HG03095 (cell line): ENCODE measurements at regions not wholly inside any gene's neighbourhood (a gene's known extent, or its start where the extent isn't known, plus 50 kb on each side); places are given as distances from the start of the nearest gene placed in this dataset.
A peak's percentile ranks its signal among the peaks of the same experiment; 100 is the strongest.

ENCODE experiments used
- ATAC-seq: cut with Tn5 transposase; IDR thresholded peaks from one replicate; pipeline ENCODE4 v1.9.1; 2021; ENCODE audit warnings: moderate library complexity; ENCODE audit not compliant: unreplicated experiment

- ATAC-seq: no peak
These were observed 239.8 kb upstream of the TLE3 start for GRCh38 chr15:70337277-70338186.

DNA sequence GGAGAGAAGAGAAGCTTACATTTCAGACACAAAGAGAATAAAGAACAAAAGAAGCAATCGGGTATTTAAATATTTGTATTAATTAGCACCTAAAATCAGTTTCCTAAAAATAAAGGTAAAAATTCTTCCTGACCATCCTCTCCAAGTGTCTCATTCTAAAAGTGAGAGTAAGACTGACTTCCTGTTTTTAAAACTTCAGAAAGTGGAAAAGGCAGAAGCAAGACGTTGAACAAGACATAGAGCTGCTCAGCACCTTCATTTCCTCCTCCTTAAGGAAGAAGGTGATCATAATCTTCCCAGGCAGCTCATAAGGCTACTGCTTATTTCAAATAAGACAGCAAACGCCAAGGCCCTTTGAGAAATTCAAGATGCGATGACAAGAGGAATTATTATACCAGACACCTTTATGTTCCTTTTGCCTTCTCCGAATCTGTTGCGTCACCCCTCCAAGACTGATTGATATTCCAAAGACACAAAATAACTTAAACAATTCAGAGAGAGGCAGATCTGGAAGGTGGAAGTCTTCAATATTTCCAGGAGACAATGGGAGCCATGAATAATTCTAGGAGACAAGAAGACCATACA lies 238.8 kb upstream of the TLE3 start:
- no peak for ATAC-seq

DNA sequence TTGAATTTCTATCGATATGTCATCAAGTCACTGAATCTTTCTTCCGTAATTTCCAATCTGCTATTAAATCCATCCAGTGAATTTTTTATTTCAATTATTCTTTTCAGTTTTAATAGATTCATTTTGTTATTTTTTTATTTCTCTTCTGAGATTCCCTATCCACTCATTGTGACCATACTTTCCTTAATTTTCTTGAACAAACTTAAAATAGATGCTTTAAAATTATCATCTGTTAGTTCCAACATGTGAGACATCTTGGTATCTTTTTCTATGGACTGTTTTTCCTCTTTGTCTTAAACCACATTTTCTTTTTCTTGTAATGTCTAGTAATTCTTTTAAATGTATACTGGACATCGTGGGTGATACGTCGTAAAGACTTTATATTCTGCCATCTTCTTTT lies 236.6 kb upstream of the TLE3 start:
- no peak for ATAC-seq

GRCh38 chr15:70329179-70329578 lies 231.5 kb upstream of the TLE3 start:
- no peak for ATAC-seq

DNA sequence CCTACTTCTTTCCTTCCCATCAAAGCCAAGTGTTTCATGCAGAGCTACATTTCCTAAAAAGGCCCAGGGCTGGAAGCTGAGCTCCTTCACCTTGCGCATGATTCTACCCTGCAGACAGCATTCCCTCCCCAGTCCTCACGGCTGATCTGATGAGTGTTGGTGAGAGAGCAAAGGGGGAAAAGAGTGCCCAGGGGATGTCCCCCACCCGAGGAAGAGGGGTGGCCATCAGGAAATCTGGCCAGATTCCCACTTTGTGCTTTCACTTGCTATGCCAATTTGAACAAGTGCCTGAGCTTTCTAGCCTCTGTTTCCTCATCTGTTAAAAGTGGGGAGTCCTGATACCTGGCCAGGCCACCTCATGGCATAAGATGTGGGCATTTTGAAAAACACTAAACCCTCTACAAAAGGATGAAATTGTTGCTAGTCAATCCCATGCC lies 231.0 kb upstream of the TLE3 start:
- no peak for ATAC-seq

GRCh38 chr15:70327856-70328678 lies 230.3 kb upstream of the TLE3 start:
- peak; percentile 87 for ATAC-seq

DNA sequence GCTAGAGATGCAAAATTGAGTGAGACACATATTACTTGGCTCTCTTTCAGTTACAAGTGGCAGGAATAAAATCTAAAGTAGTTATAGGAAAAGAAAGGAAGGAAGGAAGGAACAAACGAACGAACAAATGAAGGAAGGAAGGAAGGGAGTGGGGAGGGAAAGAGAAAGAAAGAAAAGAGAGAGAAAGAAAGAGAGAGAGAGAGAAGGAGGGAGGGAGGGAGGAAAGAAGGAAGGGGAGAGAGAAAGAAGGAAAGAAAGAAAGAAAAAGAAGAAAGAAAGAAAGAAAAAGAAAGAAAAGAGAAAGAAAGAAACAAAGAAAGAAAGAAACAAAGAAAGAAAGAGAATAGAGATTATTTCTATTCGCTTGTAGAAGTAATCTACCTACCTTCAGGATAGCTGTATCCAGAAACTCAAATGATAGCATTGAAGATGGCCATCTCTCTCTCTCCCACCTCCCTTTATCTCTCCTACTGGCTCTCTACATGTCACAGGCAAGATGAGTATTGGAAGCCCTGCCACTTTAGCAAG lies 229.7 kb upstream of the TLE3 start:
- ATAC-seq: no peak

GRCh38 chr15:70324001-70324974 lies 226.6 kb upstream of the TLE3 start:
- no peak for ATAC-seq

DNA sequence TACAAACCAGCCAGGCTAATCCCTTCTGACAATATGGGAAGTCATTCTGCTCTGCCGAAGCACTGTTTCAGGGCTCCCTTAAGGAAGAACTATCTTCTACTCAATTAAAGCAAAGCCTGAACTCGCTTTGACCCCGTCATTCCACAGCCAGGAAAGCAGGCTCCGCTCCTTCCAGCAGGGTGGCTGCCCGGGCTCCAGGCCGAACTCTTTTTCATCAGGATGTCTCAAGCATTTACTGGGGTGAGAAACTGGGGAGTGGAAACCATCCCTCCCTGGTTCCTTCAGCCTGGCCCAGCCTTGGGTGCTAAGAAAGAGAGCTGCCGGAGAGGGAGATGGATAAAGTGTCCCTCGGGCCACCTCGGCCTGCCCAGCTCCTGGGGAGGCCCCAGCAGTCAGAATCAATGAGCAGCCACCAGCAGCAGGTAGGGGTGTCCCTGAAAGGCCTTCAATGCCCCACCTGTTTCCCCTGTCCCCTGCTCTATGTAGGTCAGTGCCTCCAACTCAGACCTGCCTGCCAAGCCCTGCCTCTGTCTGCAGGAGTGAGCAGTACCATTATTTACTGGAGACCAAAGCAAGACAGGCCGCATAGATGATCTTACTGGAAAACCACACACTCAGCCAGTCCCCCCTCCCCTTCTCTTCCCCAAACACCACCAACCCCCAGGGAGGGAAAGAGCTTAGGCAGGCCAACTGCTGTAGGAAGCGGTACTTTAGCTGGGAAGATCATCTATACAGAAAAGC lies 225.6 kb upstream of the TLE3 start:
- ATAC-seq: no peak

- no peak for ATAC-seq
These were observed 224.4 kb upstream of the TLE3 start for GRCh38 chr15:70322051-70322668.

DNA sequence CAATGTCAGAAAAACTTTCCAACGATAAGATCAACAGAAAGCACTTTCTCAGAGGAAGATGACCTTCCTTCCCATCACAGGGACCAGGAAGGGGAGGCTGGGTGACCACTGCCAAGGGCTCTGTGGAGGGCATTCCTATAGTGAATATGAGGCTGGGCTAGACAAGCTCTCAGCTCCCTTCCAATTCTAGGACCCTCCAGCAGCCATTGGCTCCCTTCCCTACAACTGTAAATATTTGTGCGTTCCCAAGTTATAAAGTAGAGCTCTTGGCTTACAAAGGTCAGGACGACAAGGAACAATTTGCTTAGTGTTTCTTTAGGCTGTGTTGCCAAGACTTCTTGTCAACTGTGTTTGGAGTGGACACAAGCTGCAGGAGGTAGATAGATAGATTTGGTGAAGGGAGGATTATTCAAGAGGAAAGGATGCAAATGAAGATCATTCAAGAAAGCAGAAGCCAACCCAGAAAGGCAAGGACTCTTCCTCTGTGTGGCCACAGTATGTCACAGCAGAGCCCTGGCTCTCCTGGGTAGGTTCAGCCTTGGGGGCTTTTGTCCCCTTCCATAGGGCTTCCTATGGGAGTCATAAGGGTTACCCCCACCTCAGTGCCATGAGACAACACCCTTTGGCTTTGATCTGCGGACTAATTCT lies 223.6 kb upstream of the TLE3 start:
- ATAC-seq: no peak

GRCh38 chr15:70320482-70320881 lies 222.8 kb upstream of the TLE3 start:
- no peak for ATAC-seq

- no peak for ATAC-seq
These were observed 222.4 kb upstream of the TLE3 start for GRCh38 chr15:70320077-70320476.

DNA sequence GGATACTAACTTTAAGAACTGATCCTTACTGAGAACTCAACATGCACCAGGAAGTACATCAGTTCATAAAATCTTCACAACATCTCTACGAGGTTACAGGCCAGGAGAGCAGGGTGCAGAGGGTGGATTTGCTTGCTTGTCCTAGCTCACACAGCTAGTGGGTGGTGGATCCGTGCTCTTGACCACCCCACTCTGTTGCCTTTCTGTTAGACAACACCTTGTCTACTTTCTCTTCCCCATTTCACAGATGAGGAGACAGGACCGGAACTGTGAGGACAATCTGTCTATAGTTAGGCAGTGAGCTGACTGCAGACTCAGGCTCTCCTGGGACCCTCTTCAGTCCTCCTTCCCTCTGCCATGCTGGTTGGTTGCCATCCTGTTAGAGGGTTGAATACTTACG lies 221.7 kb upstream of the TLE3 start:
- peak; percentile 86 for ATAC-seq

DNA sequence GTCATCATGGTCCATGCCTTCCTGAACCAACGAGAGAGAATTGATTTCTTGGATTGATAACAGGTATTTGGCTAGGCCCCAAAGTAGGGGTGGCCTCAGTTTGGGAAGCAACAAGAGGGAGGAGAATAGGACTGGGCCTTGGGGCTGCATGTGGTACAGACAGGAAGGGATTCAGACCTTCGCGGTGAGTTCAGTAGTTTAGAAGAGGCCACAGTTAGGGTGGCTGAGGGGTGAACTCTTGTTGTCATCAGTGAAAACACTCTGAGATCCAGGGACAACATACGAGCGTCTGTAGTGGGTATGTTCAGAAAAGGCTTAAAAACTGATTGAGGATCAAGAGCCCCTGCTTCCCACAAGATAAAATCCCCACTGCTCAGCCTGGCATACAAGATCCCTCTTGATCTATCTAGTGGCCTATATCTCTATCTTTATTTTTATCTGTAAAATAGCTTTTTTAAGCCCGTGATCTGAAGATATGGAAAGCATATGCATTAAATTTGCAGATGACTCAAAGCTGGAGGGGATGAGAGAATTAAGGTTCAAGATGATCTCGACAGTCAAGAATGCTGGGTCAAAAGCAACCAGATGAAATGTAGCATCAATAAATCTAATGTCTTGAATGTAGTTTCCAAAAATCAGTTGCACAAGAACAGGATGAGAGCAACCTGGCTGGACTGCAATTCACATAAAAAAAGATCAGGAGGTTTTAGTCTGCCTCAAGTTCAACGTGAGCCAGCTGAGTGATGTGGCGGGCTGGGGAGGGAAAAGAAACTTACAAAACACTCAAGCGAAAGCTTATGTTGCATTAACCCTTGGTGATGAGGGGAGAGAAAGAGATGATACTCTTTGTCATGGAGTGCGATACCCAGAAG lies 221.1 kb upstream of the TLE3 start:
- peak; percentile 31 for ATAC-seq

GRCh38 chr15:70316059-70316600 lies 218.4 kb upstream of the TLE3 start:
- ATAC-seq: no peak

- ATAC-seq: no peak
These were observed 217.7 kb upstream of the TLE3 start for GRCh38 chr15:70315431-70315830.
